GM19395 (cell line): ENCODE measurements at regions not wholly inside any gene's neighbourhood (a gene's known extent, or its start where the extent isn't known, plus 50 kb on each side); places are given as distances from the start of the nearest gene placed in this dataset.

Experiments
- ATAC-seq: cut with Tn5 transposase; IDR thresholded peaks from one replicate; pipeline ENCODE4 v1.9.1; 2021; ENCODE audit warnings: mild to moderate bottlenecking, moderate library complexity; ENCODE audit not compliant: unreplicated experiment

DNA sequence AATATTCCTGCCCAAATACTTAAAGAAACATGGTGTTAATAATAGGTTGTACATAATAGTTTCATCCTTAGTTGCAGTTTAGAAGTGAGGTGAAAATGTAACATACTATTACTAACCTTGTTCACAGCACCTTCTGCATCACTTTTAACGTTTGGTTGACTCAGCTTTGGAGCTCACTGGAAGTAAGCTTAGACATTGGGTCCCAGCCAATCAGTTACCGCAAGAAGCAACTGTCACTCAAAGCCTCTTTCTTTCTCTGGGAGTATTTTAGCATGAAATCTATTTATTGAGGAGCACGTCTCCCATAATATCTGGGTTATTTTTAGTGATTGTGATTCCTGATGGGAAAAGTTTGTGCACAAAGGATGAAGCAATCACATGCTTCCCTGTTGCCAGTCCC lies 472.6 kb downstream of the SNAPC1 start:
- no peak for ATAC-seq

DNA sequence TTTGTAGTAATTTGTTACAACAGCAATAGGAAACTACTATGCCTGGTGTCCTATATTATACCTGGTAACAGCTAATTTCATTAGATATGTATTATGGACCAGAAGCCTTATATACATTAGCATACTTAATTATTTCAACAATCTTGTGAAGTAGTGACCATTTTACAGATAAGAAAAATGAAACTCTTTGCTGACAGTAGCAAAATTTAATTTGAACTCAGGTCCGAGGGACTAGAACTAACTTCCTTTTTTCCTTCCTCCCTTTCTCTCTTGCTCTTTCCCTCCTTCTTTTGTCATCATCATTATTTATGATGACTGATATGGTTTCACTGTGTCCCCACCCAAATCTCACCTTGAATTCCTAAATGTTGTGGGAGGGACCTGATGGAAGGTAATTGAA lies 482.0 kb downstream of the SNAPC1 start:
- no peak for ATAC-seq

DNA sequence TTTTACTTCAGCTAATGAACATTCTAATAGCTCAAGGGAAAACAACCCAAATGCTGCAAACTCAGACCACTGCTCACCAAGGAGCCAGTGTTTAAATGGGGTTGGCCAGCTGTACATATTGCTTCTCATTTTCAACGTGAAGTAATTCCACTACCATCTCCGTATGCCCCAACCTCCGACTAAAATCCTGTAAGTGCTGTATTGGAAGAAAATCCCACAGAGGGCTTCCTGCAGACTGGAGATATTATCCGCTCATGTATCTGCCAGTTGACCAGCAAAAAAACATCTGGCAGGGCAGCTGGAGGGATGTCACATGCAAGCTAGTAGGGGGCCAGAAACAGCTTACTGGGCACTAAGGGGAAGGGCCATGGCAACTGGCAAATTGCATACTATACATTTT lies 485.0 kb downstream of the SNAPC1 start:
- no peak for ATAC-seq

DNA sequence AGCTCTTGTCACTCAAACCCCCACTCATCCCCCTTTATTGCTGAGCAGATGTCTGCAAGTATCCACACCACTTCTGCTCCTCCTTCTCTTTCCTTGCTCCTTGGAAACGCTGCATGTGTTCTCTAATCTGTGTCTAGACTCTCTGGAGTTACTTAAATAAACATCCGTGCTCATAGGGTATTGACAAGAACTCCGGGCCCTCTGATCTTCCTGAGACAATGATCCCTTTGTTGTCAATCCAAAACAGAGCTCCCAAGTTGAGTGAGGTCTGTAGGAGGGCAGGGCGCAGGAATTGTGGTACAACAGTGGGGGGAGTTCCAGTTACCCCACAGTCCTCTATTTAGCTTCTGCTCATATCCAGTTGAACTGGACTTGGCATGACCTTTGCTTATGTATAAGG lies 489.0 kb downstream of the SNAPC1 start:
- no peak for ATAC-seq

DNA sequence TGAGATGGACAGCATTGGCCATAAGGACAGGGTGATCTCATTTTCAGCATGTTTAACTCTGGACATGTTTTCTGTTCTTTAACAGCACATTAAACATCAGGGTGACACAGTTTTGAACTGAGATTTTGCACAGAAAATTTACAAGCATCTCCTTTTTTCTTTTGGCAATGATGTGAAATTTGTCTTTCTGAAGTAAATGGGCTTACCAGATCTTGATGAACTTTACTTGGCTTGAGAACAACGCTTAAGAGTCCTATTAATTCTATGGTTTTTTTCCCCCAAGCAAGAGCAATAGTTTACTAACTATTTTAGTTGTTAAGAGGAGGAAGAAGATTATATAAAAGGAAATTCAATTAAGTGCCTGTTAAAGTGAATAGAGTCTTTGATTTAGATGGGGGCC lies 491.0 kb downstream of the SNAPC1 start:
- no peak for ATAC-seq

DNA sequence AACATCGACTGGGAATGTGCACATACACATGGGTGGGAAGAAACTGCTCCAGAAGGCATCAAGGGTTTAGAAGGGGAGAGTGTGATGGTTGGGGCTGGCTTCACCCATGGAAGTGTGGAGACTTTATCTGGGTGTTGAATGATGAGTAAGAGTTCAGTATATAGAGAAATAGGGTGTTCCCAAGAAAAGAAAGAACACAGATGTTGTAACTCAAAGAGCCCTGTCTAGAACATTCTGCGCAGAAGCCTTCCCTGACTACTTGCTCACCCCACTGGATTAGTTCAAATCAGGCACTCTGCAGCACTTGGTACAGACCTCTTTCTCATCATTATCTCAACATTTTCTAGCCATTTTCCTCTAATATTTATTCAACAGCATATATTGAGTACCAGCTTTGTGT lies 491.7 kb downstream of the SNAPC1 start:
- ATAC-seq, result no peak

DNA sequence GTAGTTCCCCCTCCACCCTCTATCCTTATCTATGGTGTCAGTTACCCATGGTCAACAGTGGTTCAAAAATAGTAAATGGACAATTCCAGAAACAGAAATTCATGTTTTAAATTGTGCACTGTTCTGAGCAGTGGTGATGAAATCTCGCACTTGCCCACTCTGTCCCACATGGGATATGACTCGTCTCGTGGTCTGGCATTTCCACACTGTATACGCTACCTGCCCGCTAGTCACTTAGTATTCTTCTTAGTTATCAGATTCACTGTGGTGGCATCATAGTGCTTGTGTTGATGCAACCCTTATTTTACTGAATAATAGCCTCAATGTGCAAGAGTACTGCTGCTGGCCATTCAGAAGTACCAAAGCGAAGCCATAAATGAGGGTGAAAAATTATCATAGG lies 507.0 kb downstream of the SNAPC1 start:
- no peak for ATAC-seq

DNA sequence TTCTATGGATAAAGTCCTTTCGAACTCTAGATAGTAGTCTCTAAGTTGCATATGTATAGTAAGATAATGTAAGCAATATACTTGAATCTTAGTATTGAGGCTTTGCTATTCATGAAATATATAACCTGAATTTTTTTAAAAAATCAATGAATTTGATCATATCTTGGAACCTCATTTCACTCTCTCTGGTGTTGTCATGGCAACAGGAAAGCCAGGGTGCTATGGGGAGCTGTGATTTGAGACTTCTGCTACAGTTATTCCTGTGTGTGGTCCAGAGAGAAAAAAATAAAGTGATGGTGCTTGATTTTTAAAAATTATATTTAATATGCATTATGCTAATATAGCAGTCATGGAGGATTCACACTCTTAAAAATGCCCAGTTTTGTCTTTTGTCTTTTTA lies 508.0 kb downstream of the SNAPC1 start:
- no peak for ATAC-seq

DNA sequence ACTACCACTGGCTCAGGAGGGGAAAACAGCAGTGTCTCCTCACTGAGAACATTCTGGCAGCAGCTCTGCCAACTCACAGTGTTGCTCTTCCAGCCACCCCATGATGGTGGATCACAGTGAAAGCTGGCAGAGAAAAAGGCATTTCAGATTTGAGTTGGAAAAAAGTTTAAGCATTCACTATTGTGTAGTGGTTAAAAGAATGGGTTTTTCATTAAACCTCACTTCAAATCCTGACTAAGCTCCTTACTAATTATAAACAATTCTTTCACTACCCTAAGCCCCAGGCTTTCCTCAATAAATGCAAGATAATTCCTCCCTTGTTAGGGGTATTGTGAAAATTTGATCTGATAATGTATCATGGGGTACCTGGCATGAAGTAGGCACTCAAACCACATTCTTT lies 518.1 kb downstream of the SNAPC1 start:
- ATAC-seq, result no peak

DNA sequence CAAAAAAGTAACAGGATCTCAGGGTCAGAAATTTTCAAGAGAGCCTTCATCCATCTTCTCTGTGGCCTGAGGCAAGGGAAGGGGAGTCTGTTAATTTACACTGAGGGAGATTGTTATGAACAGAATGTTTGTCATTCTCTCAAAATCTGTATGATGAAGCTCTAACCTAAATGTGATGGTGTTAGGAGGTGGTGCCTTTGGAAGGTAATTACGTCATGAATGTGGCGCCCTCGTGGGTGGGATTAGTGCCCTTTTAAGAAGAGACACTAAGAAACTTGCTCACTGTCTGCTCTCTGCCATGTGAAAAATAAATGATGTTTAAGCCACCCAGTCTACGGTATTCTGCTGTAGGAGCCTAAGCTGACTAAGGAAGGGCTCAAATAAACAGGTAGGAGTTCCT lies 521.6 kb downstream of the SNAPC1 start:
- ATAC-seq, result no peak

DNA sequence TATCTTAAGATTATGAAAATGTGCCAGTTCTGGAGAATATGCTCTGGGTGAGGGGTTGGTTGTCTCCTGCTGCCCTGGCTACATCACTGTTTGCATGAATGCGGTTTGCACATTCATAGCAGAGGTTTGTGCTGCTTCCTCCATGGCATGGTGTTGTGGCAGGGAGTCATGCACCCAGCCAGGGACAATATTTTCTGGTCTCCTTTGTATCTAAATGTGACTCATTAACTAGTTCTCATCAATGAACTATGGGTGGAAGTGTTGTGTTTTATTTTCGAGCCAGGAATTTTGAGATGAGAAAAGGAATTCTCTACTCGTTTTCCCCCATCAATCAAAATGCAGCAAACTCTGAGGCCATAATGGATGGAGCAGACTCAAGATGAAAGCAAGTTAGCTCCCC lies 527.3 kb downstream of the SNAPC1 start:
- ATAC-seq, result no peak

DNA sequence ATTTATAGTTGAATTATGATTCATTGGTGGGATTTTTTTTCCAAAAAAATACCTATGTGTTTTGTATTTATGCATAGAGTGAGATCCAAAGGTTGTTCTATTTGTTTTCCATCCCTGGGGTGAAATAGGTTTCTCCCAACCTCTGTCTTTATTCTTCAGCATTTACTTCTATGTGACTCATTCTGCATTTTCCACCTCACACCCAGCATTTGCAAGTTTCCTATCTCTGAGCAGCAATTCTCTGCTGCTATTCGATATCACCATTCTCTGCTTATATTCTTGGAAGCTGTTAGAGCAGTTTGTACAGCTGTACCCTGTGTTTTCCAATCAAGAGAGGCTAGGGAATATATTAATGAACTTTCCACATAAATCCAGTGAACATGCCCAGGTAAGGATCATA lies 538.9 kb downstream of the SNAPC1 start:
- ATAC-seq, result no peak

DNA sequence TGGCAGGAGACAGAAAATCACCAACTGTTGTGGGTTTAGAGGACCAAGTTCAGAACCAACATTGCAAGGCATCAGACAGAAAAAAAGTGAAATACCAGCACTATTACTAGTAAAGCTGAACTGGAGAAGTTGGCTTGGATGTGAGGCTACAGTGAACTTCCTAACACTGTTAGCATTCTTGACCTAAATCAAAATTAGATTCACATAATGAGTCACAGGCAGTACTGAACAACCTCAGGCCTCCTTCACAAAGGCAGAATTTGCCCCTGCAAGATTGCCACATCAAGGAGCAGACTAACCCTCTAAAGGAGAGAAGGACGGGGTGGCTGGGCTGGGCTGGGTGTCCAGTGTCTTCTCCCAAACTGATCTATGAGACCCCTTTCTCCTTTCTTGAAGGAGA lies 539.7 kb downstream of the SNAPC1 start:
- no peak for ATAC-seq

DNA sequence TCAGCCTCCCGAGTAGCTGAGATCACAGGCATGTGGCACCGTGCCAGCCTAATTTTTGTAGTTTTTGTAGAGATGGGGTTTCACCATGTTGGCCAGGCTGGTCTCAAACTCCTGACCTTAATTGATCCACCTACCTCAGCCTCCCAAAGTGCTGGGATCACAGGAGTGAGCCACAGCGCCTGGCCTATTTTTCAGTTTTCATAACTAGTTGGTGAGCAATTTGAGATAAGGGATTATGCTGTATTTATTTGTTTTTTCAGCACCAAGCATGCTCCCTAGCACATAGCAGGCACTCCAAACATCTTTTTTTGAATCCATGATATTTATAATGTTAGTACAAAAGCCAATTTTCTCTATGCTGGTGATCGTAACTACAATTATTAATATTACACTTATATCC lies 541.2 kb downstream of the SNAPC1 start:
- no peak for ATAC-seq

DNA sequence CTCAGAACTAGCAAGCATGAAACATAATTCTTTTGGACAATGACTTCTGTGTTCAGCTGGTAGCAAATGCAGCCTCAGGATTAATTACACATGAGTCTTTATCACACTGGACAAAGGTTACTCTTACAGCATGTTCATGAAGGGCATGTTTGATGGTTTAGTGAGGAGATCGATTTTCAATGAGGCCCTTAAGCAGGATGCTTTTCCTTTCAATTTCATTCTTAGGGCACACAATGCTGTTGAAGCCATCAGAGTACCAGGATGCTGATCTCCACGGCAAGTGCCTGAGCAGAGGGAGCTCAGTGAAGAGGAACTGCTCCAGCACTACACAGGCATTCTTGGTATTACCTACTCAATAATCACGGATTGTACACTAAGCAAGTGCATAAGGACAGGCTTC lies 542.0 kb downstream of the SNAPC1 start:
- ATAC-seq, result no peak

DNA sequence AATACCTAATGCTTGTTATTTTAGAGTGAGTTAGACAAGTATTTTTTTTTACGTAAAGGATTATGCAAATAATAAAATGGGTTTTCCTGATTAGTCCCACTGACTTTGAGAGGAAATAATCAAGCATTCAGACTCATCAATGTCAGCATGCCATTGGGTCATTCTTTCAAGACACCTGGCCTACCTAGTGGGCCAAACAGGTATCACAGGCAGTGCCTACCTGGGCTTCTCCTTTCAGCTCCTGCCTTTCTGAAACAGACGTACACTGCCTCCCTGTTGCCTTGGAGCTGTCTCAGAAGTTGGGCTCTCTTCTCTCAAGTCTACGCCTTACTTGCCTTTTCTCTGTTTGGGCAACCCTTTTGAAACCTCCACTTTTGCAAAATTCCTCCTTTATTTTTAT lies 545.6 kb downstream of the SNAPC1 start:
- no peak for ATAC-seq

DNA sequence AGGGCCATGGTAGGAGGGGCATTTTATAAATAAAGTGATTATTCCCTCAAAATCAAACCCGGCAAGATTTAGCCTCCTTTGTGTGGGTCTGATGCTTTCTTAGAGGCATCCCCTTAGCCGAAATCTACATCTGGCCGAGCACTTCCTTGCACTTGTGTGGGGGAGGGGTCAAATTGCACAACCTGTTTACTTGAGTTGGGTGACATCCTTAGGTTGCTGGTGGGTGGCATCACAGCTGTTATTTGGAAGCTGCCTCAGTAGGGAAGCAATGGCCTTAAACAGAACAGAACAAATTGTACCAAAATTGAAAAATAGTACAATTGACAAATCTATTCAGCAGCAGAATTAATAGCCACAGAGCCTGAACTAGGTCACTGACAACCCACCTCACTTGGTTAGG lies 546.1 kb downstream of the SNAPC1 start:
- no peak for ATAC-seq

DNA sequence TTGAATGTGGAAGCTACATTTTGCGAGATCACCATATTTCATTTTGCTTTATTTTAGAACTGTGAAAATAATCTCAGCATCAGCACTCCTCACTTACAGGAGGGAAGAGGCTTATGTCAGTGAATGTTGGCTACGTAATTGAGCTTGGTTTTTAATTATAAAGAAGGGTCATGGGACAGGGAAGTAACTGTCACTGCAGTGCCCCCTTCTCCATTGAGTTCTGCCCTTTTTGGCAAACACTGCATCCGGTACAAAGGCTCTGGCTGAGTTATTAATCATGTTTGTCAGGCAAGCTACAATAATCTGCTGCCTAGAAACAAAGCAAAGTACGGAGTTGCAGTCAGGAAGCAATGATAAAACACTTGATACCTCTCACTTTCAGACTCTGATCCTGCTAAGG lies 546.7 kb downstream of the SNAPC1 start:
- no peak for ATAC-seq

DNA sequence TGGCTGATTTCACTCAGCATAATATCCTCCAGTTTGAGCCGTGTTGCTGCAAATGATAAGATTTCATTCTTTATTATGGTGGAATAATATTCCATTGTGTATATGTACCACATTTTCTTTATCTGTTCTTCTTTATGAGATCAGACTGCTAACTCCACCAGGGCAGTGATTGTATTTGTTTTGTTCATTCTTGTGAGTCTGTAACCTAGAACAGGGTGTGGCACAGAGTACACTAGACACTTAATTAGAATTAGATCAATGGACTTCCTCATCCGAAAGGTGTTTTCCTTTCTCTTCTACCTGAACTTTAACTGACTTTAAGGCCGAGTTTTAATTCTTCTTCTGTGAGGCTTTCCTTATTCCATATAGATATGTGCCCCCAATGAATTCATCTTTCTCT lies 551.0 kb downstream of the SNAPC1 start:
- ATAC-seq, result no peak

DNA sequence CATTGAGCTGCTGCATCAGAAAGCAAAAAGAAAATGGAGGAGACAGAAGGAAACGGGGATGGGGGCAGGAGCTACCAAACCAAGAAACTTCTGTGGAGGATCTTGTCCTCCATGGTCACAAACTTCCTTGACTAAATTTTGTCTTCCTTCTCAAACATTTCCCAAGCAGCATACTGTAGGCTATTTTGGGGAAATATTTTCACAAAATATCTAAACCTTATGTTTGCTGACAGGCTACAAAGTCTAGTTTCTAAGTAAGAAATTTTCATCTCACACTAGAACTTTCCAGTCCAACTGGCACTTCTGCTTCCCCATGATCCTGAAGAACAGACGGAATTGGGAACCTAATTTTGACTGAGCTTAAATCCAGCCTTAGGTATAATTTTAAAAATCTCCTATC lies 552.0 kb downstream of the SNAPC1 start:
- no peak for ATAC-seq

DNA sequence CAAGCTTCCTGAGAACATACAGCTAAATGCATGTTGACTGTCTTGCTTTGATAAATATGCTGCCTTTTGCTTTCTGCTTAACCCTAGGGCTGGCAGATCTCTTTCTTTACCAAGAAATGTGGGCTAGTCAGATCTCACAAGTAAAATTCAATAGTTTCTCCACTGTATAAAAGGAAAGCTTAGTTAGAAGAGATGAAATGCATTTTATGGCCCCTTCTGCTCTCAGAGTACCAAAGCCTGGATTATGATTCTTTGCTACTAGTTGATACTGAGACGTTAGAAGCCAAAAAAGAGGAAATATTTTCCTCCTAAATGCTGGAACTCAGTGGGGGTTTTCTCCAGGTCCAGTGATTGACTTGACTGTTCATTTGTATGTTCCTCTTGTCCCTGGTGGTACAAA lies 552.7 kb downstream of the SNAPC1 start:
- no peak for ATAC-seq

DNA sequence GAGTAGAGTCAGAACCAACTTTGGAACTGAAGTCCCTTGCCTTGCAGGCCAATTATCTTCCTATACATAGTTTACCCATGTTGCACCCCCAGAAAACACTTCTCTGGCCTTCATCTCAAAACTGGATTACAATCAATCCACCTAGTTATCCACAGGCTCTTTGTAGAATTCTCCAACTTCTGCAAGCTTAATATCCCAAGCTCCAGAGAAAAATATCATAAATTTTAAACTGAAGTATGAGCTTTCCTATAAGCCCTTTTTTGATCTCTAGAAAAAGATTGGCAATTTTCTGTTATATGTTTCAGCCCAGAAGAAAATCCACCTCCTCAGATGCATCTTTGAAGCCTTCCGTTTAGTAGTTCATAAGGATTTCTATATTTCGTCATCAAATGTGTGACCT lies 553.4 kb downstream of the SNAPC1 start:
- ATAC-seq, result no peak

DNA sequence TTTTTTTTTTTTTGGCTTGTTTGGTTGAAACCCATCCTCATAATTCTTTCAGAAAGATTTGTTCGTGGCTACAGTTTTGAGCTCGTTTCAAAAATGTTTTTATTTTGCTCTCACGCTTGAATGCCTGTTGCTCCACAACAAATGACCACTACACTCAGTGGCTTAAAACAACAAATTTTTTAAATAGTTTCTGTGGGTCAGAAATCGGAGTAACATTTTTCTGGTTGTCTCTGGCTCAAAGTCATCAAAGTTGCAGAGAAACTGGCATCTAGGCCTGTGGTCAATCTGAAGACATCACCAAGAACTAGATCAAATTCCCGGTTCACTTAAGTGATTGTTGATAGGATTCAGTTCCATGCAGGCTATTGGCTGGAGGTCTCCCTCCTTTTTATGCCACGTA lies 560.0 kb downstream of the SNAPC1 start:
- ATAC-seq, result no peak

DNA sequence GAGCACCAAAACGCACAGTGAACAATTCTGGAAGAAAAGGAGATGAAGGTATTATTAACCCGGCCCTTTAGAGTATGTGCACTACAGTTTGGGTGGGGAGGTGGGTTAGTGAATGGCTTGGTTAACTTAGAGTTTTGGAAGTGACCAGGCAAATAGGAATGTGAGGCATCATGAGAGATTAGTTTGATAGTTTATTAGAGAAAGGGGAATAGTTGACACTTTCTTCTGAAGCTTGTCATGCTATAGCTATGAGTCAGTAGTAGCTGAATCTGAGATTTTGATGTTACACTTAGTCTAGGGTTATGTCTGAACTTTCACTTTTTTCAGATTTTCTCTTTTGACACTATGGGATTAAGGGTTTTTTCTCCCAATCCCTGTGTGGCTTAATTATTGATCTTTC lies 567.2 kb downstream of the SNAPC1 start:
- no peak for ATAC-seq
